H1 (cell line): ENCODE measurements at regions not wholly inside any gene's neighbourhood (a gene's known extent, or its start where the extent isn't known, plus 50 kb on each side); places are given as distances from the start of the nearest gene placed in this dataset.

Source experiments
- TF ChIP-seq, protein P1 (sequence below): fragments of 300-600 bp; sonication (generic); IDR thresholded peaks from 2 replicates; pipeline ENCODE4 v1.7.1; 2012; ENCODE audit warnings: low read length, moderate library complexity, mild to moderate bottlenecking, inconsistent platforms; ENCODE audit not compliant: insufficient replicate concordance

DNA sequence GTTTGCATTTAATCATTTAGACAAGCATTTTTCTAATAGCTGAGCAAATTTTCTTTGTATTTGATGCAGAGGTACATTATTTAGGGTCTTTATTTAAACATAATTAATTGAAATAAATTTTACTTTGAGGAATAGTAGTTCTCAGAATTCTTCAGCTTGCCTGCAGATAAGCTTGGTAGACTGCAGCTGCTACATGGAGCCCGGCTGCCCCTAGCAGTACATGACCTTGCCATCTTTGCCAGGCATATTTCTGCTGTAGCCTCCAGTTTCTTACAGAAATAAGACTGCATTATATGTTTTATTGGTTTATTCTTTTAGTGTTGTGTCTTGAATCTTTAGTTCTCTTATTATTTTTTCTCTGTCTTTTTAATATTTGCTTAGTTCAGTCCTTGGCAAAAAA lies 396.8 kb downstream of the QKI start (continued):
- TF ChIP-seq, protein P1, sequence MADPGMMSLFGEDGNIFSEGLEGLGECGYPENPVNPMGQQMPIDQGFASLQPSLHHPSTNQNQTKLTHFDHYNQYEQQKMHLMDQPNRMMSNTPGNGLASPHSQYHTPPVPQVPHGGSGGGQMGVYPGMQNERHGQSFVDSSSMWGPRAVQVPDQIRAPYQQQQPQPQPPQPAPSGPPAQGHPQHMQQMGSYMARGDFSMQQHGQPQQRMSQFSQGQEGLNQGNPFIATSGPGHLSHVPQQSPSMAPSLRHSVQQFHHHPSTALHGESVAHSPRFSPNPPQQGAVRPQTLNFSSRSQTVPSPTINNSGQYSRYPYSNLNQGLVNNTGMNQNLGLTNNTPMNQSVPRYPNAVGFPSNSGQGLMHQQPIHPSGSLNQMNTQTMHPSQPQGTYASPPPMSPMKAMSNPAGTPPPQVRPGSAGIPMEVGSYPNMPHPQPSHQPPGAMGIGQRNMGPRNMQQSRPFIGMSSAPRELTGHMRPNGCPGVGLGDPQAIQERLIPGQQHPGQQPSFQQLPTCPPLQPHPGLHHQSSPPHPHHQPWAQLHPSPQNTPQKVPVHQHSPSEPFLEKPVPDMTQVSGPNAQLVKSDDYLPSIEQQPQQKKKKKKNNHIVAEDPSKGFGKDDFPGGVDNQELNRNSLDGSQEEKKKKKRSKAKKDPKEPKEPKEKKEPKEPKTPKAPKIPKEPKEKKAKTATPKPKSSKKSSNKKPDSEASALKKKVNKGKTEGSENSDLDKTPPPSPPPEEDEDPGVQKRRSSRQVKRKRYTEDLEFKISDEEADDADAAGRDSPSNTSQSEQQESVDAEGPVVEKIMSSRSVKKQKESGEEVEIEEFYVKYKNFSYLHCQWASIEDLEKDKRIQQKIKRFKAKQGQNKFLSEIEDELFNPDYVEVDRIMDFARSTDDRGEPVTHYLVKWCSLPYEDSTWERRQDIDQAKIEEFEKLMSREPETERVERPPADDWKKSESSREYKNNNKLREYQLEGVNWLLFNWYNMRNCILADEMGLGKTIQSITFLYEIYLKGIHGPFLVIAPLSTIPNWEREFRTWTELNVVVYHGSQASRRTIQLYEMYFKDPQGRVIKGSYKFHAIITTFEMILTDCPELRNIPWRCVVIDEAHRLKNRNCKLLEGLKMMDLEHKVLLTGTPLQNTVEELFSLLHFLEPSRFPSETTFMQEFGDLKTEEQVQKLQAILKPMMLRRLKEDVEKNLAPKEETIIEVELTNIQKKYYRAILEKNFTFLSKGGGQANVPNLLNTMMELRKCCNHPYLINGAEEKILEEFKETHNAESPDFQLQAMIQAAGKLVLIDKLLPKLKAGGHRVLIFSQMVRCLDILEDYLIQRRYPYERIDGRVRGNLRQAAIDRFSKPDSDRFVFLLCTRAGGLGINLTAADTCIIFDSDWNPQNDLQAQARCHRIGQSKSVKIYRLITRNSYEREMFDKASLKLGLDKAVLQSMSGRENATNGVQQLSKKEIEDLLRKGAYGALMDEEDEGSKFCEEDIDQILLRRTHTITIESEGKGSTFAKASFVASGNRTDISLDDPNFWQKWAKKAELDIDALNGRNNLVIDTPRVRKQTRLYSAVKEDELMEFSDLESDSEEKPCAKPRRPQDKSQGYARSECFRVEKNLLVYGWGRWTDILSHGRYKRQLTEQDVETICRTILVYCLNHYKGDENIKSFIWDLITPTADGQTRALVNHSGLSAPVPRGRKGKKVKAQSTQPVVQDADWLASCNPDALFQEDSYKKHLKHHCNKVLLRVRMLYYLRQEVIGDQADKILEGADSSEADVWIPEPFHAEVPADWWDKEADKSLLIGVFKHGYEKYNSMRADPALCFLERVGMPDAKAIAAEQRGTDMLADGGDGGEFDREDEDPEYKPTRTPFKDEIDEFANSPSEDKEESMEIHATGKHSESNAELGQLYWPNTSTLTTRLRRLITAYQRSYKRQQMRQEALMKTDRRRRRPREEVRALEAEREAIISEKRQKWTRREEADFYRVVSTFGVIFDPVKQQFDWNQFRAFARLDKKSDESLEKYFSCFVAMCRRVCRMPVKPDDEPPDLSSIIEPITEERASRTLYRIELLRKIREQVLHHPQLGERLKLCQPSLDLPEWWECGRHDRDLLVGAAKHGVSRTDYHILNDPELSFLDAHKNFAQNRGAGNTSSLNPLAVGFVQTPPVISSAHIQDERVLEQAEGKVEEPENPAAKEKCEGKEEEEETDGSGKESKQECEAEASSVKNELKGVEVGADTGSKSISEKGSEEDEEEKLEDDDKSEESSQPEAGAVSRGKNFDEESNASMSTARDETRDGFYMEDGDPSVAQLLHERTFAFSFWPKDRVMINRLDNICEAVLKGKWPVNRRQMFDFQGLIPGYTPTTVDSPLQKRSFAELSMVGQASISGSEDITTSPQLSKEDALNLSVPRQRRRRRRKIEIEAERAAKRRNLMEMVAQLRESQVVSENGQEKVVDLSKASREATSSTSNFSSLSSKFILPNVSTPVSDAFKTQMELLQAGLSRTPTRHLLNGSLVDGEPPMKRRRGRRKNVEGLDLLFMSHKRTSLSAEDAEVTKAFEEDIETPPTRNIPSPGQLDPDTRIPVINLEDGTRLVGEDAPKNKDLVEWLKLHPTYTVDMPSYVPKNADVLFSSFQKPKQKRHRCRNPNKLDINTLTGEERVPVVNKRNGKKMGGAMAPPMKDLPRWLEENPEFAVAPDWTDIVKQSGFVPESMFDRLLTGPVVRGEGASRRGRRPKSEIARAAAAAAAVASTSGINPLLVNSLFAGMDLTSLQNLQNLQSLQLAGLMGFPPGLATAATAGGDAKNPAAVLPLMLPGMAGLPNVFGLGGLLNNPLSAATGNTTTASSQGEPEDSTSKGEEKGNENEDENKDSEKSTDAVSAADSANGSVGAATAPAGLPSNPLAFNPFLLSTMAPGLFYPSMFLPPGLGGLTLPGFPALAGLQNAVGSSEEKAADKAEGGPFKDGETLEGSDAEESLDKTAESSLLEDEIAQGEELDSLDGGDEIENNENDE: no peak
- TF ChIP-seq, all 59 proteins: peak for 0
